ENCODE measurements at regions not wholly inside any gene's neighbourhood (a gene's known extent, or its start where the extent isn't known, plus 50 kb on each side); places are given as distances from the start of the nearest gene placed in this dataset.

- TF ChIP-seq, protein P1, sequence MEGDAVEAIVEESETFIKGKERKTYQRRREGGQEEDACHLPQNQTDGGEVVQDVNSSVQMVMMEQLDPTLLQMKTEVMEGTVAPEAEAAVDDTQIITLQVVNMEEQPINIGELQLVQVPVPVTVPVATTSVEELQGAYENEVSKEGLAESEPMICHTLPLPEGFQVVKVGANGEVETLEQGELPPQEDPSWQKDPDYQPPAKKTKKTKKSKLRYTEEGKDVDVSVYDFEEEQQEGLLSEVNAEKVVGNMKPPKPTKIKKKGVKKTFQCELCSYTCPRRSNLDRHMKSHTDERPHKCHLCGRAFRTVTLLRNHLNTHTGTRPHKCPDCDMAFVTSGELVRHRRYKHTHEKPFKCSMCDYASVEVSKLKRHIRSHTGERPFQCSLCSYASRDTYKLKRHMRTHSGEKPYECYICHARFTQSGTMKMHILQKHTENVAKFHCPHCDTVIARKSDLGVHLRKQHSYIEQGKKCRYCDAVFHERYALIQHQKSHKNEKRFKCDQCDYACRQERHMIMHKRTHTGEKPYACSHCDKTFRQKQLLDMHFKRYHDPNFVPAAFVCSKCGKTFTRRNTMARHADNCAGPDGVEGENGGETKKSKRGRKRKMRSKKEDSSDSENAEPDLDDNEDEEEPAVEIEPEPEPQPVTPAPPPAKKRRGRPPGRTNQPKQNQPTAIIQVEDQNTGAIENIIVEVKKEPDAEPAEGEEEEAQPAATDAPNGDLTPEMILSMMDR (conservative IDR thresholded peaks at IDR 0.05): no peak
- TF ChIP-seq ZFX (IDR thresholded peaks at IDR 0.05): no peak
Measured at GRCh38 chr5:135641734-135642487, 63.1 kb upstream of the CXCL14 start.
